Lung (tissue), 11 donors: ENCODE measurements at regions not wholly inside any gene's neighbourhood (a gene's known extent, or its start where the extent isn't known, plus 50 kb on each side); places are given as distances from the start of the nearest gene placed in this dataset.

ENCODE experiments used
- ATAC-seq: fragments of 200-7000 bp; cut with Tn5 transposase; one replicate; pipeline ENCODE4 v1.9.1; 2020; ENCODE audit warnings: moderate number of reproducible peaks; ENCODE audit not compliant: insufficient read depth, low FRiP score
- DNase-seq, 3 donors: peaks; one replicate each; pipeline ENCODE4 v3.0.0-alpha.2; 2013 to 2017
- H3K27ac ChIP-seq, 2 donors: one replicate each; pipeline ENCODE4 v1.5.1; 2013; ENCODE audit warnings: mild to moderate bottlenecking in 2 of 2, moderate library complexity in 2 of 2, control low read depth in 1 of 2, inconsistent platforms in 1 of 2, low read depth in 1 of 2, low read length in 1 of 2
- H3K27me3 ChIP-seq, 3 donors: one replicate each; pipeline ENCODE4 v1.5.1; 2013; ENCODE audit warnings: low read length in 2 of 3; ENCODE audit not compliant: control insufficient read depth in 3 of 3, insufficient read depth in 3 of 3
- H3K36me3 ChIP-seq, 4 donors: one replicate each; pipeline ENCODE4 v1.5.1; 2013; ENCODE audit warnings: low read length in 4 of 4, mild to moderate bottlenecking in 1 of 4, moderate library complexity in 1 of 4; ENCODE audit not compliant: control insufficient read depth in 4 of 4, insufficient read depth in 4 of 4
- H3K4me1 ChIP-seq, 5 donors: one replicate each; pipeline ENCODE4 v1.5.1; 2013; ENCODE audit warnings: low read length in 5 of 5, mild to moderate bottlenecking in 2 of 5, moderate library complexity in 1 of 5; ENCODE audit not compliant: control insufficient read depth in 5 of 5, insufficient read depth in 5 of 5
- H3K4me3 ChIP-seq: one replicate; pipeline ENCODE4 v1.5.1; 2013; ENCODE audit warnings: mild to moderate bottlenecking, control low read depth, moderate library complexity
- H3K9ac ChIP-seq, 2 donors: one replicate each; pipeline ENCODE4 v1.5.1; 2013; ENCODE audit warnings: low read length in 2 of 2, control low read depth in 1 of 2; ENCODE audit not compliant: insufficient read depth in 1 of 2
- H3K9me3 ChIP-seq, 4 donors: one replicate each; pipeline ENCODE4 v1.5.1; 2013; ENCODE audit warnings: low read length in 3 of 4, mild to moderate bottlenecking in 1 of 4, moderate library complexity in 1 of 4; ENCODE audit not compliant: control insufficient read depth in 4 of 4, insufficient read depth in 3 of 4
- WGBS, 2 donors: extraction: QIAGEN DNeasy Blood & Tissue Kit; methylation state at CpG; one replicate each; pipeline ENCODE4 v1.1.7; 2013; 5-methylcytosine and 5-hydroxymethylcytosine counted together
- TF ChIP-seq, protein P1 (sequence below): IDR thresholded peaks from 2 replicates; pipeline ENCODE4 v1.5.1; 2012; ENCODE audit warnings: mild to moderate bottlenecking; ENCODE audit errors: control extremely low read depth, extremely low read depth
- donor health status: control.
- donor health status: control.
- donor health status: Bipolar disorder and iron deficiency.
- donor health status: healthy.
- donor health status: DM: yes; HTN: yes; CAD: no.

GRCh38 chr22:48697694-48698276 lies 1129.9 kb downstream of the BRD1 start:
- Histone ChIP-seq H3K4me1 (peaks cover 0 to 5% (median 3%) of the 10 kb centered on the region in 5 donors), H3K36me3 (no peaks in the 10 kb centered on the region), H3K27me3 (no peaks in the 10 kb centered on the region), H3K4me3 (no peak overlapping the region), H3K27ac (no peak overlapping the region), H3K9me3 (no peaks in the 10 kb centered on the region), H3K9ac (no peak overlapping the region)
- DNase-seq = no peak
- 93 to 97% methylated on average over 6 of the region's 6 CpGs for WGBS, 2 donors
- ATAC-seq = no peak
- TF ChIP-seq, protein P1, sequence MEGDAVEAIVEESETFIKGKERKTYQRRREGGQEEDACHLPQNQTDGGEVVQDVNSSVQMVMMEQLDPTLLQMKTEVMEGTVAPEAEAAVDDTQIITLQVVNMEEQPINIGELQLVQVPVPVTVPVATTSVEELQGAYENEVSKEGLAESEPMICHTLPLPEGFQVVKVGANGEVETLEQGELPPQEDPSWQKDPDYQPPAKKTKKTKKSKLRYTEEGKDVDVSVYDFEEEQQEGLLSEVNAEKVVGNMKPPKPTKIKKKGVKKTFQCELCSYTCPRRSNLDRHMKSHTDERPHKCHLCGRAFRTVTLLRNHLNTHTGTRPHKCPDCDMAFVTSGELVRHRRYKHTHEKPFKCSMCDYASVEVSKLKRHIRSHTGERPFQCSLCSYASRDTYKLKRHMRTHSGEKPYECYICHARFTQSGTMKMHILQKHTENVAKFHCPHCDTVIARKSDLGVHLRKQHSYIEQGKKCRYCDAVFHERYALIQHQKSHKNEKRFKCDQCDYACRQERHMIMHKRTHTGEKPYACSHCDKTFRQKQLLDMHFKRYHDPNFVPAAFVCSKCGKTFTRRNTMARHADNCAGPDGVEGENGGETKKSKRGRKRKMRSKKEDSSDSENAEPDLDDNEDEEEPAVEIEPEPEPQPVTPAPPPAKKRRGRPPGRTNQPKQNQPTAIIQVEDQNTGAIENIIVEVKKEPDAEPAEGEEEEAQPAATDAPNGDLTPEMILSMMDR = no peak

DNA sequence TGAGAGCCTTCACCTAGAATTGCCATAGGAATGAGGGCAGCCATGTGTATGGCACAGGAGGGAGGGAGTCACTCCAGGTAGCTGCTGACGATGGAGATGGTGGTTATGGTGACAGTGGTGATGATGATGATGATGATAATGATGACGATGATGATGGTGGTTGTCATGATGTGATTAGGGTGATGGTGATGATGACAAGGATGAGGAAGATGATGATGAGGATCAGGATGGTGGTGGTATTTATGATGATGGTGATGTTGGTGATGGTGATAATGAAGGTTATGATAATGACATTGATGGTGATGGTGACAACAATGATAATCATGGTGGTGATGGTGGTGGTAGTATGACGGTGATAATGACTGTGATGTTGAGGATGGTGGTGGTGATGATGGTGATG lies 1130.5 kb downstream of the BRD1 start:
- no peak overlapping the region for H3K9ac ChIP-seq
- DNase-seq = no peak
- TF ChIP-seq, protein P1 = no peak
- H3K36me3 ChIP-seq = no peaks in the 10 kb centered on the region
- no peak overlapping the region for H3K4me3 ChIP-seq
- H3K27ac ChIP-seq = no peak overlapping the region
- peaks cover 0 to 3% (median under 1%) of the 10 kb centered on the region in 5 donors for H3K4me1 ChIP-seq
- no peaks in the 10 kb centered on the region for H3K27me3 ChIP-seq
- 65 to 94% methylated on average over 3 of the region's 3 CpGs for WGBS, 2 donors
- no peaks in the 10 kb centered on the region for H3K9me3 ChIP-seq
- no peak for ATAC-seq

GRCh38 chr22:48696371-48696770 lies 1131.3 kb downstream of the BRD1 start:
- H3K4me3 ChIP-seq = no peak overlapping the region
- H3K27ac ChIP-seq = no peak overlapping the region
- TF ChIP-seq, protein P1 = no peak
- ATAC-seq (no peak), DNase-seq (no peak)
- no peaks in the 10 kb centered on the region for H3K36me3 ChIP-seq
- no peaks in the 10 kb centered on the region for H3K4me1 ChIP-seq
- no peaks in the 10 kb centered on the region for H3K27me3 ChIP-seq
- no peaks in the 10 kb centered on the region for H3K9me3 ChIP-seq
- 75 to 79% methylated on average over 4 of the region's 4 CpGs for WGBS, 2 donors
- no peak overlapping the region for H3K9ac ChIP-seq

DNA sequence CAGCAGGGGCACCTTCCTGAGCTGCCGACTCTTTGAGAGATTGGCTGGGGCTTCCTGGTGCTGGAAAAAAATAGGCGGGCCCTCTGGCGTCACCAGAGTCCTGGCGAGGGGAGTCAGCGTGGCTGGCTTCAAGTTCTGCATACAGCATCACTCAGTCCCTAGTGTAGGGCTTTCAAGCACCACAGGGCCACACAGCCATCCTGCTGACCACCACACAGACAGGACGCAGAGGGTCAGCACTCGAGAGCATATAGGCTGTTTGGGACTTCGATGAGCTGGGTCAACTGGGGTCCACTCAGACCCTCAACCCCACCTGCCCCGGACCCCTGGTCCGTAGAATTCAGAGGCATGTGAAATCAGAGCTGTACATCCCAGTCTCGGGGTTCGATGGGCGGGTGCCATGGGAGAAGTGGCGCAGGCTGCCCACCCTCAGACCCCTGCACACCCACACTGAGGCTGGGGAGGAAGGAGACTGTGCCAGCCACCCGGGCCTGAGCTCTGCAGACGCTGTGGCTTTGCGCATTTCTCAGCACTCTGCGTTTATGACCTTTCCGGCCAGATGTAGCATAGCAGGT lies 1131.9 kb downstream of the BRD1 start:
- Histone ChIP-seq H3K9ac (no peak overlapping the region), H3K27me3 (no peaks in the 10 kb centered on the region), H3K4me1 (no peaks in the 10 kb centered on the region), H3K4me3 (no peak overlapping the region), H3K9me3 (no peaks in the 10 kb centered on the region), H3K36me3 (no peaks in the 10 kb centered on the region), H3K27ac (no peak overlapping the region)
- ATAC-seq = no peak
- DNase-seq = no peak
- 85 to 91% methylated on average over 19 of the region's 19 CpGs for WGBS, 2 donors
- TF ChIP-seq, protein P1 = no peak
